DND-41 (cell line): ENCODE measurements at regions not wholly inside any gene's neighbourhood (a gene's known extent, or its start where the extent isn't known, plus 50 kb on each side); places are given as distances from the start of the nearest gene placed in this dataset.

Source experiments
- ATAC-seq: fragments of 200-7000 bp; cut with Tn5 transposase; 3 replicates; pipeline ENCODE4 v1.9.1; 2021; ENCODE audit warnings: low read depth; ENCODE audit not compliant: insufficient read depth
- DNase-seq: peaks from one replicate; pipeline ENCODE4 v3.0.0-alpha.2; 2020
- H2AFZ ChIP-seq: 2 replicates; pipeline ENCODE4 v1.6.0; 2012; ENCODE audit warnings: low read depth, low read length
- H3K27ac ChIP-seq: 2 replicates; pipeline ENCODE4 v1.5.1; 2012; ENCODE audit warnings: low read length, inconsistent platforms
- H3K27me3 ChIP-seq: fragments of 200-600 bp; sonication (generic); 2 replicates; pipeline ENCODE4 v1.6.0; 2012; ENCODE audit warnings: low read length, mild to moderate bottlenecking, inconsistent platforms; ENCODE audit not compliant: insufficient read depth, poor library complexity
- H3K36me3 ChIP-seq: 2 replicates; pipeline ENCODE4 v1.5.1; 2012; ENCODE audit warnings: low read length, inconsistent platforms; ENCODE audit not compliant: insufficient read depth
- H3K4me1 ChIP-seq: 2 replicates; pipeline ENCODE4 v1.5.1; 2012; ENCODE audit warnings: mild to moderate bottlenecking, low read length; ENCODE audit not compliant: insufficient read depth
- H3K4me2 ChIP-seq: 2 replicates; pipeline ENCODE4 v1.6.0; 2012; ENCODE audit warnings: mild to moderate bottlenecking, moderate library complexity, low read length, inconsistent platforms; ENCODE audit not compliant: insufficient read depth
- H3K4me3 ChIP-seq, 2 experiments: fragments of 200-600 bp in 1 of 2; shearing (Covaris generic) in 1 of 2; 2 replicates each; pipeline ENCODE4 v1.5.1; 2012 to 2016; ENCODE audit warnings: inconsistent platforms in 2 of 2, low read length in 2 of 2, mild to moderate bottlenecking in 2 of 2, low read depth in 1 of 2, moderate library complexity in 1 of 2
- H3K79me2 ChIP-seq: 2 replicates; pipeline ENCODE4 v1.6.0; 2012; ENCODE audit warnings: low read length, inconsistent platforms; ENCODE audit not compliant: insufficient read depth
- H3K9ac ChIP-seq: 2 replicates; pipeline ENCODE4 v1.6.0; 2012; ENCODE audit warnings: low read depth, mild to moderate bottlenecking, inconsistent platforms, low read length, moderate library complexity
- H3K9me3 ChIP-seq: 2 replicates; pipeline ENCODE4 v1.5.1; 2012; ENCODE audit warnings: low read length, moderate library complexity, mild to moderate bottlenecking, inconsistent platforms; ENCODE audit not compliant: insufficient read depth, severe bottlenecking
- H4K20me1 ChIP-seq: 2 replicates; pipeline ENCODE4 v1.6.0; 2012; ENCODE audit warnings: low read length; ENCODE audit not compliant: insufficient read depth
- EZH2 ChIP-seq: IDR thresholded peaks from 3 replicates; pipeline ENCODE4 v1.6.1; 2012; ENCODE audit warnings: borderline replicate concordance, low read depth, mild to moderate bottlenecking, moderate library complexity, low read length, inconsistent platforms; ENCODE audit not compliant: severe bottlenecking
- TF ChIP-seq, protein P1 (sequence below): IDR thresholded peaks from 2 replicates; pipeline ENCODE4 v1.5.1; 2012; ENCODE audit warnings: borderline replicate concordance, low read length, moderate library complexity, mild to moderate bottlenecking; ENCODE audit not compliant: poor library complexity, severe bottlenecking; ENCODE audit errors: extremely low read depth

DNA sequence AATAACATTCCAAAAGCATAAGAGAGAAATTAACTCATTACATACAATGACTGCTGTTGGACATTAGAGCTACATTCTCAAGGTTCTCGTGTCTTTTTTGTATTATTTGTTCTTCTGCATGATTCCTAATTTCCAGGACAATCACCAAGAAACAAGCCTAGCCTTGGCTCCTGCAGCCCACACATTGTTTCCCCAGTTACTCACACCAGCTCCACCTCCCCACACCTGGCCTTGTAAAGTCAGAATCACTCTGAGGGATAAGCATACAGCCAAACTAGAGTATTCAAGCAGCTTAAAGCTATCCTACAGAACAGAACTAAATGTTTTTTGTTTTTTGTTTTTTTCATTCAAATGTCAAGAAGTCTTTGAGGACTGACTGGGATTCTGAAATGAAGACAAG lies 189.2 kb downstream of the HINT1 start:
- Histone ChIP-seq H3K4me1 (no peaks in the 10 kb centered on the region), H3K27ac (no peak overlapping the region), H3K79me2 (no peaks in the 10 kb centered on the region), H3K9ac (no peak overlapping the region), H3K9me3 (no peaks in the 10 kb centered on the region), H3K36me3 (no peaks in the 10 kb centered on the region), H3K4me3 (no peak overlapping the region), H4K20me1 (no peaks in the 10 kb centered on the region), H3K4me2 (no peak overlapping the region), H3K27me3 (peaks cover 5% of the 10 kb centered on the region), H2AFZ (no peak overlapping the region)
- ATAC-seq = no peak
- DNase-seq = no peak
- no peak for TF ChIP-seq EZH2

- H3K4me2 ChIP-seq = no peak overlapping the region
- no peaks in the 10 kb centered on the region for H3K36me3 ChIP-seq
- H4K20me1 ChIP-seq = no peaks in the 10 kb centered on the region
- no peak overlapping the region for H3K27ac ChIP-seq
- H3K27me3 ChIP-seq = peaks cover 5% of the 10 kb centered on the region
- no peak for DNase-seq
- TF ChIP-seq, protein P1, sequence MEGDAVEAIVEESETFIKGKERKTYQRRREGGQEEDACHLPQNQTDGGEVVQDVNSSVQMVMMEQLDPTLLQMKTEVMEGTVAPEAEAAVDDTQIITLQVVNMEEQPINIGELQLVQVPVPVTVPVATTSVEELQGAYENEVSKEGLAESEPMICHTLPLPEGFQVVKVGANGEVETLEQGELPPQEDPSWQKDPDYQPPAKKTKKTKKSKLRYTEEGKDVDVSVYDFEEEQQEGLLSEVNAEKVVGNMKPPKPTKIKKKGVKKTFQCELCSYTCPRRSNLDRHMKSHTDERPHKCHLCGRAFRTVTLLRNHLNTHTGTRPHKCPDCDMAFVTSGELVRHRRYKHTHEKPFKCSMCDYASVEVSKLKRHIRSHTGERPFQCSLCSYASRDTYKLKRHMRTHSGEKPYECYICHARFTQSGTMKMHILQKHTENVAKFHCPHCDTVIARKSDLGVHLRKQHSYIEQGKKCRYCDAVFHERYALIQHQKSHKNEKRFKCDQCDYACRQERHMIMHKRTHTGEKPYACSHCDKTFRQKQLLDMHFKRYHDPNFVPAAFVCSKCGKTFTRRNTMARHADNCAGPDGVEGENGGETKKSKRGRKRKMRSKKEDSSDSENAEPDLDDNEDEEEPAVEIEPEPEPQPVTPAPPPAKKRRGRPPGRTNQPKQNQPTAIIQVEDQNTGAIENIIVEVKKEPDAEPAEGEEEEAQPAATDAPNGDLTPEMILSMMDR = no peak
- no peak for TF ChIP-seq EZH2
- no peaks in the 10 kb centered on the region for H3K79me2 ChIP-seq
- no peak for ATAC-seq
- no peaks in the 10 kb centered on the region for H3K4me1 ChIP-seq
- no peak overlapping the region for H3K9ac ChIP-seq
- H2AFZ ChIP-seq = no peak overlapping the region
- H3K4me3 ChIP-seq = no peak overlapping the region
- H3K9me3 ChIP-seq = no peaks in the 10 kb centered on the region
Observed at GRCh38 chr5:130975299-130975698, 189.8 kb downstream of the HINT1 start.

GRCh38 chr5:130974021-130974683 lies 190.9 kb downstream of the HINT1 start:
- DNase-seq (no peak), ATAC-seq (no peak)
- no peak overlapping the region for H2AFZ ChIP-seq

GRCh38 chr5:130966990-130967525 lies 198.0 kb downstream of the HINT1 start:
- H3K4me1 ChIP-seq = no peaks in the 10 kb centered on the region
- no peak for TF ChIP-seq EZH2
- TF ChIP-seq, protein P1 = no peak
- no peaks in the 10 kb centered on the region for H3K79me2 ChIP-seq
- H3K27me3 ChIP-seq = peaks cover 3% of the 10 kb centered on the region
- no peaks in the 10 kb centered on the region for H4K20me1 ChIP-seq
- ATAC-seq = no peak
- no peaks in the 10 kb centered on the region for H3K36me3 ChIP-seq
- H2AFZ ChIP-seq = no peak overlapping the region
- H3K9me3 ChIP-seq = no peaks in the 10 kb centered on the region
- no peak overlapping the region for H3K4me2 ChIP-seq
- no peak overlapping the region for H3K4me3 ChIP-seq
- H3K9ac ChIP-seq = no peak overlapping the region
- DNase-seq = no peak
- H3K27ac ChIP-seq = no peak overlapping the region

More at GRCh38 chr5:130974021-130974683, 190.9 kb downstream of the HINT1 start:
- no peak for TF ChIP-seq EZH2
- TF ChIP-seq, protein P1 = no peak
- Histone ChIP-seq H3K36me3 (no peaks in the 10 kb centered on the region), H3K4me2 (no peak overlapping the region), H3K4me3 (no peak overlapping the region), H3K27me3 (peaks cover 5% of the 10 kb centered on the region), H3K9ac (no peak overlapping the region), H3K79me2 (no peaks in the 10 kb centered on the region), H3K9me3 (no peaks in the 10 kb centered on the region), H3K4me1 (no peaks in the 10 kb centered on the region), H4K20me1 (no peaks in the 10 kb centered on the region), H3K27ac (no peak overlapping the region)
